Muscle of back (tissue), 3 donors: ENCODE measurements at regions not wholly inside any gene's neighbourhood (a gene's known extent, or its start where the extent isn't known, plus 50 kb on each side); places are given as distances from the start of the nearest gene placed in this dataset.
"Not testable (repeated sequence)": the region's sequence is repeated elsewhere in the genome, so short reads cannot be mapped to it uniquely, and the experiment has no call there.

Experiments
- DNase-seq, 3 donors: peaks; one replicate each; pipeline versions ENCODE4 v3.0.0 to v3.0.0-alpha.2; 2013

DNA sequence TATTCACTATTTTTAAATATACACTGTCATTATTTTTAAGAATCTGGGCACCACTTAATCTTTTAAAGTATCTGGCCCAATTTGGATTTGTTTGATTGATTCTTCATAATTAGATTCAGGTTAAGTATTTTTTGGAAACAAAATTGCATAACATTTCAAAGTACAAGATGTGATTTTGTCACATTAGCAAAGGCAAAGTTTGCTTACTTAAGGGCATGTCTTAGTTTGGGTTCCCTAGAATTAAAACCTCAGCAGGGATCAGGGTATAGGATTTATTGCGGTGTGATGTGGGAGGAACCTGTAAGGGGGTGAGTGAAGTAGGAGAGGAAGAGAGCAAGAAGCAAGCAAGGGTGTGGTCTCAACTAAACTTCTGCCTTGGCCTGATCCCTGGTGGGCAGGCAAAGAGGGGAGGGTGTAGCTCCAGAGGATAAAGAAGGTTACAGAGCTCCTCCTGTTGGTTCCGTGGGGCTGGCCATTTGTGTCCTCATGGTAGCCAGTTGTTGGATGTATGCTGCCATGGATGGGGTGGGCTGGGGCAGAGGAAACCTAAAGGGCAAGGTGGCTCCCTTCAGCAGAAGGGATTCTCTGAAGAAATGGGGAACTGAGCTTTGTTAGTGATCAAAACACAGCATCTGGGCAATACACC, 668.7 kb upstream of the SLC35B3 start:
- DNase-seq = no peak

GRCh38 chr6:9101920-9102319, 666.6 kb upstream of the SLC35B3 start:
- no peak for DNase-seq

GRCh38 chr6:9100869-9101580, 665.7 kb upstream of the SLC35B3 start:
- DNase-seq = no peak

GRCh38 chr6:9095729-9096128, 660.4 kb upstream of the SLC35B3 start:
- no peak for DNase-seq

DNA sequence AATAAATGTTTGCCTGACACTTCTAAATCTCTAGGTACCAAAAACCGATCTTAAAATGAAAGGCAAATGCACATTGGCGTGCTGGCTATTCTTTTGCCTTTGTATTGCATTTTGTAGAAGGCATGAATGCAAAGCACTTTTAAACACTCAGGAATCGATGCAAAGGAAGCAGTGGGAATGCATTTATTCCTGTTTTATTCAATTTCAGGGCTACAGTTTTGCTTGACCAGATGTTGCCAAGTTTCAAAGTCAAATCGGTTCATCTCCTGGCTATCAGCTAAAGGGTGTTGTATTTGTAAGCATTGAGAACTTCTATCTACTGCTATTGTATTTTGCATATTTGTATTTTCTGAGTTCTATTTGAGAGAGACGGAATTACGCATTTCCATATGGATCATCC, 659.8 kb upstream of the SLC35B3 start:
- no peak for DNase-seq

- DNase-seq = no peak
Measured at GRCh38 chr6:9089724-9090123, 654.4 kb upstream of the SLC35B3 start.

GRCh38 chr6:9087470-9087869, 652.1 kb upstream of the SLC35B3 start:
- no peak for DNase-seq

DNA sequence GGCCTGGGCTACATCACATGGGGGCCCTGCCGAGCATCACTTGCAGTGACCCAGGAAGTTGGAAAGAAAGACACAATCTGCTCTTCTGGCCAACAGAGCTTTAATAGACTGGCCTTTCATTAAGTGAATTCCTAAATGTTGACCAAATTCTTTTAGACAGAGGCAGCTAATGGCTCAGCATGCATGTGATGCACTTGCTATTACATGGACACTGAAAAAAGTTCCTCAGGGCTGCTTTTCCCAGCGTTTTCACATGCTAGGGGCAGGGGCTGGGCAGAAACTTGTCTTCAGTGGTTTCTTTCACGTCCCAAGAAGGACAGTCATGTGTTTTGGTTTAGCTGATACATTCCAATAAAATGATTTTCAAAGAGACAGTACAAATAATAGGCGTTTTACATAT, 651.0 kb upstream of the SLC35B3 start:
- no peak for DNase-seq

DNA sequence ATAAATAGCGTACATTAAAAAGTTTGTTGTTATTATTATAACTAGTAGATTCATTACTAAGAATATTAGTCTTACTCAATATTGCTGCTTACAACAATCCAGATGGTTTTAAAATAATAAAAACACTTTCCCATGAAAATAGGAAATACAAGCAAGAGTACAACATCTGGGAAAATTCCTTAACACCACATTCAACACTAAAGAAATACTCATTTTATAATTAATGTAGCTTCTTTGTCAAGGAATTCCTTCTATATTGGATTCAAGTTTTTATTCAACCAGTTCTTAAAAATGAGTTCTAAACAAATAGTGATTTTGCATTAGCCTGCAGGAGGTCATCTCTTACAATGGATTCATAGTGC, 650.3 kb upstream of the SLC35B3 start:
- DNase-seq = no peak

- DNase-seq = no peak
Measured at GRCh38 chr6:9085054-9085708, 649.8 kb upstream of the SLC35B3 start.

DNA sequence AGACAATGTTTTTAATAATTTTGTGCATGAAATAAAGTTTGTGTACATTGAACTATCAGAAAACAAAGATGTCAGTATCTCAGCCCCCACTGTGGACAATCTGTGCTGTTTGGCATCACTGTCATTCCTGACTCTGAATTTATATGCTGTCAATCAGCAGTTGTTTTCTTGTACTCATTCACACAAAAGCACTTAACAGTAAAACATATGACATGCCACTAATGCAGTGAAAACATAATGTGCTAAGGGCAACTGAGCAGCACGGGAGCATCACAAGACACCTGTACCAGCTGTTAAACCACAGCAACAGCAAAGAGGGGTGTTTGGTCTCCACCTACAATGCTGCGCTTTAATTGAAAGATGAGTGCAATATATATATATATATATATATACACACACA, 647.8 kb upstream of the SLC35B3 start:
- no peak for DNase-seq

DNA sequence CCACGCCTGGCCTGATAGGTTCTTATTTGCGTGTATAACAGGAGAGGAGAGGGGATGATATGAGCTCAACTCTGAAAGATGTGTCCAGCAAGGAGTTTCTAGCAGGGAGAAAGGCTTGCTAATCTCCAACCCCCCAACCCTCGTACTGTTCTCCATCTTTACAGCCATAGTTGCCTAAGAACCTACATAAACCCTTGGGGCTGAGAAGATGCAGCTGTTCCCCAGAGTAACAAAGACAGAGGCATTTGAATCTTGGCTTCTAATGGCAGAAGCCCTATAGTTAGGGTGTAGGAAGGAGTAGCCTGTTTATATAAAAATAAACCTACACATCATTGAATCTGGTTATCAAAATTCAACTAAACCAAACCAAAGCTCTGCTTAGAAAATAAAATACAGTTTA, 631.4 kb upstream of the SLC35B3 start:
- DNase-seq = no peak

- DNase-seq = no peak
Measured at GRCh38 chr6:9064156-9064555, 628.8 kb upstream of the SLC35B3 start.

DNA sequence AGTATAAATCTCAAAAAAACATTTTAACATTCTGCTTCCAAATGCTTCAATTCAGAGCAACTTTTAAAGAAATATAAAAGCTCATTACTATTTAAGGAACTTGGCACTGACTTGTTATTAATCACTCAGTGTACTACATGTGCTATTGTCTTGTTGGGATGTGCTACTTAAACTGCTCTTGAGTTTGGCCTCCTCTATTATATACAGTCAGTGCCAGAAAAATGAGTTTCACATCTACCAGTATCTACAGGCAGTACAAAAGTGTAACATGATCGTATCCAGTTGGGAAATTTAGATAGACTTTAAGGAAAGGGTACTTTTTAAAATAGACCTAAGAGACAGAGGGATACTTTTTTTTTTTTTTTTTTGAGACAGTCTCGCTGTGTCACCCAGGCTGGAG, 627.3 kb upstream of the SLC35B3 start:
- no peak for DNase-seq

DNA sequence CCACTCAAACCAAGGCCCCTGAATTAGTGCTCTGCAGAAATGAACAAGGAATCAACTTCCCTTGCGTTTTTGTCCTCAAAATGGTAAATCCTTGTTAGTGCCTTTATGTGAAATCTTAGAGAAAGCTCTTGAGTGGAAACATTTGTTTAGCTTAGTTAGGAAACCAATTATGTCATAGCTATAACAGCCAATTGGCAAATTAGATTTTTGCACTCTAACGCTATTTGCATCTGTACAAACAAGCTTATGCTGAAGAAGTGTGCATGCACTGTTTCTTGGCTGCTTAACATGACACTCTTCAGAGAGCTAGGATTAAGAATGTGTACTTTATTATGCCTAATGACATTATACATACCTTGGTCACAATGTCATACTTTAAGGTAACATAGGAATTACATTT, 622.6 kb upstream of the SLC35B3 start:
- no peak for DNase-seq

DNA sequence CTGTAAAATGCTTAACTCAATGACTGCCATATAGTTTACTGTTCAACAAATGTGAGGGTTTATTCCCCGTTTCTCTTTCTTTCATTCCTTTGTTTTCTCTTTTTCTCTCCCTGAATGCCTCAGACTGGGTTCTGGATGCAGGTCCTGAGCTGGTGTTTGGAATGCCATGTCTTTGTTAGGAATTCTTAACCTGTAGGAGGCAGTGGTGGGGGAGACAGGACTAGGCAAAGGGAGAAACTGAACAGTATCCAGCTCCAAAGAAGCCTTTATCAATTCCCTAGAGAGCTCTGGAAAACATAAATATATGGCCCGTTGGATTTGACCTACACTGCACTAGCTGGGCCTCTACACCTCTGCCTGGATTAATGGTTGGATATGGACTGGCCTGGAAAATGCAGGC, 621.2 kb upstream of the SLC35B3 start:
- DNase-seq = no peak

GRCh38 chr6:9044426-9044825, 609.1 kb upstream of the SLC35B3 start:
- no peak for DNase-seq

- no peak for DNase-seq
Measured at GRCh38 chr6:9040718-9041117, 605.4 kb upstream of the SLC35B3 start.

DNA sequence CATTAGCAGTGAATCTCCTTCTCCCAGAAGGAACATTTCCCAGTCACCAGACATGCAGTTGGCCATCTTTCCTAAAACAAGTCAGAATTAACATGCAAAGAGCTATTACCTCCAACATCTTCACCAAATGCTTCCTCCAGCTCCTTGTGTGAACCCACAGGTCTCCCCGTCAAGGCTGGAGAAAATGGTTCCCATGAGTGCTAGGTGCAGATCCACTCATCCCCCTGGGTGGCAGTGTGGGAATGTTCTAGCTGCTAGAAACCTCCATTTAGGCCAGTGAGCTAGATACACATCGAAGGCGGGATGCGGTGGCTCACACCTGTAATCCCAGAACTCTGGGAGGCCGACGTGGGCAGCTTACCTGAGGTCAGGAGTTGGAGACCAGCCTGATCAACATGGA, 603.9 kb upstream of the SLC35B3 start:
- DNase-seq = no peak

GRCh38 chr6:9028086-9028485, 592.7 kb upstream of the SLC35B3 start:
- DNase-seq = no peak

GRCh38 chr6:9025796-9026394, 590.5 kb upstream of the SLC35B3 start:
- no peak for DNase-seq

DNA sequence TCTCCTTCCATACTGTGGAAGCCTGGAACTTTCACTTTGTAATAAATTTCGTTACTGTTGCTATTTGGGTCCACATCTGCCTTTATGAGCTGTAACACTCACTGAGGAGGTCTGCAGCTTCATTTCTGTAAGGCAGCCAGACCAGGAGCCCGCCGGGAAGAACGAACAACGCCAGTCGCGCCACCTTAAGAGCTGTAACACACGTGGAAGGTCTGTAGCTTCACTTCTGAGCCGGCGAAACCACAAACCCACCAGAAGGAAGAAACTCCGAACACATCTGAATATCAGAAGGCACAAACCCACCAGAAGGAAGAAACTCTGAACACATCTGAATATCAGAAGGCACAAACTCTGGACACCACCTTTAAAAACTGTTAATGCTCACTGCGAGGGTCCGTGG, 589.9 kb upstream of the SLC35B3 start:
- no peak for DNase-seq

DNA sequence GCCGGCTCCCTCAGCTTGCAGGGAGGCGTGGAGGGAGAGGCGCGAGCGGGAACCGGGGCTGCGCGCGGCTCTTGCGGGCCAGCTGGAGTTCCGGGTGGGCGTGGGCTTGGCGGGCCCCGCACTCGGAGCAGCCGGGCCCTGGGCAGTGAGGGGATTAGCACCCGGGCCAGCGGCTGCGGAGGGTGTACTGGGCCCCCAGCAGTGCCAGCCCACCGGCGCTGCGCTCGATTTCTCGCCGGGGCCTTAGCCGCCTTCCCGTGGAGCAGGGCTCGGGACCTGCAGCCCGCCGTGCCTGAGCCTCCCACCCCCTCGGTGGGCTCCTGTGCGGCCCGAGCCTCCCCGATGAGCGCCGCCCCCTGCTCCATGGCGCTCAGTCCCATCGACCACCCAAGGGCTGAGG, 588.9 kb upstream of the SLC35B3 start:
- DNase-seq = not testable (repeated sequence)
